ENCODE measurements at regions not wholly inside any gene's neighbourhood (a gene's known extent, or its start where the extent isn't known, plus 50 kb on each side); places are given as distances from the start of the nearest gene placed in this dataset.

DNA sequence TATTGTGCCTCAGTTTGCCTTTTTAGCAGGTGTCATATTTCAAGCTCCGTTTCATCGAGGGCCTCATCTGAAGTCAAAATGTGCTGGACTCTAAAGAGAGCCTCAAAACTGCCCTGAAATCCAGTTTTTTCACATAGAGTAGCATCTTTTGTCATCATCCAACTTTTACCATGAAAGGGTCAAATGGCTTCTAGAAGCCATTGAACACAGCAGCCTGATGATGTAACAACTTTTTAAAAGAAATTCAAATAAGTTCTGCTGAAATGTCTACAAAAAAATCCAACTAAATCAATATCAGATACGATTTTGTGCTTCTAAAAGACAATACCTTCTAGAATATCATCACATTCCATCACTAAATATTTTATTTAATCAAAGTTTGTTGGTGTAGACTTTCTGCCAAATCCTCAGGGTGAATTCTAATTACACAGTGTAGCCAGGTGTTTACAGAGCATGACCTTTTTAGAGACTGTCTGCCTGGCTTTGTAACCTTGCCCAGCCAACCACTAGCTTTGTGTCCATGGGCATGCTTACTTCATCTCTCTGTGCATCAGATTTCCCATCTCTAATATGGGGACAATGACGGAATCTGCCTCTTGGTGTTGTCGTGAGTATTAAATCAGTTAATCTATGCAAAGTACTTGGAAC, 505.0 kb downstream of the EBF1 start:
- H3K27ac ChIP-seq (ENCODE audit: low read length), result no peak overlapping the region
- Mint-ChIP-seq H3K27me3 (ENCODE audit: low read depth in 2 of 2) (no peaks in the 10 kb centered on the region), H3K36me3 (no peaks in the 10 kb centered on the region), H3K9me3 (no peaks in the 10 kb centered on the region), H3K4me3 (no peak overlapping the region), H3K27ac (no peak overlapping the region), H3K4me1 (no peaks in the 10 kb centered on the region)
- no peaks in the 10 kb centered on the region for H3K4me1 ChIP-seq (ENCODE audit: control insufficient read depth, insufficient read depth, low read length)
- H3K27me3 ChIP-seq (ENCODE audit: control insufficient read depth, insufficient read depth, low read length), result no peaks in the 10 kb centered on the region
- 93% methylated on average over 4 of the region's 5 CpGs for WGBS (ENCODE audit: insufficient coverage)
- ATAC-seq (no peak), DNase-seq (no peak)
- H3K9me3 ChIP-seq (ENCODE audit: control insufficient read depth, insufficient read depth, low read length), result no peaks in the 10 kb centered on the region
- TF ChIP-seq, protein P1, sequence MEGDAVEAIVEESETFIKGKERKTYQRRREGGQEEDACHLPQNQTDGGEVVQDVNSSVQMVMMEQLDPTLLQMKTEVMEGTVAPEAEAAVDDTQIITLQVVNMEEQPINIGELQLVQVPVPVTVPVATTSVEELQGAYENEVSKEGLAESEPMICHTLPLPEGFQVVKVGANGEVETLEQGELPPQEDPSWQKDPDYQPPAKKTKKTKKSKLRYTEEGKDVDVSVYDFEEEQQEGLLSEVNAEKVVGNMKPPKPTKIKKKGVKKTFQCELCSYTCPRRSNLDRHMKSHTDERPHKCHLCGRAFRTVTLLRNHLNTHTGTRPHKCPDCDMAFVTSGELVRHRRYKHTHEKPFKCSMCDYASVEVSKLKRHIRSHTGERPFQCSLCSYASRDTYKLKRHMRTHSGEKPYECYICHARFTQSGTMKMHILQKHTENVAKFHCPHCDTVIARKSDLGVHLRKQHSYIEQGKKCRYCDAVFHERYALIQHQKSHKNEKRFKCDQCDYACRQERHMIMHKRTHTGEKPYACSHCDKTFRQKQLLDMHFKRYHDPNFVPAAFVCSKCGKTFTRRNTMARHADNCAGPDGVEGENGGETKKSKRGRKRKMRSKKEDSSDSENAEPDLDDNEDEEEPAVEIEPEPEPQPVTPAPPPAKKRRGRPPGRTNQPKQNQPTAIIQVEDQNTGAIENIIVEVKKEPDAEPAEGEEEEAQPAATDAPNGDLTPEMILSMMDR (IDR thresholded peaks at IDR 0.05), result no peak
- H3K36me3 ChIP-seq (ENCODE audit: control insufficient read depth, insufficient read depth, low read length), result no peaks in the 10 kb centered on the region
- no peak overlapping the region for H3K4me3 ChIP-seq (ENCODE audit: low read length)
- intact Hi-C loops (cut with micrococcal nuclease), result no loop called here

DNA sequence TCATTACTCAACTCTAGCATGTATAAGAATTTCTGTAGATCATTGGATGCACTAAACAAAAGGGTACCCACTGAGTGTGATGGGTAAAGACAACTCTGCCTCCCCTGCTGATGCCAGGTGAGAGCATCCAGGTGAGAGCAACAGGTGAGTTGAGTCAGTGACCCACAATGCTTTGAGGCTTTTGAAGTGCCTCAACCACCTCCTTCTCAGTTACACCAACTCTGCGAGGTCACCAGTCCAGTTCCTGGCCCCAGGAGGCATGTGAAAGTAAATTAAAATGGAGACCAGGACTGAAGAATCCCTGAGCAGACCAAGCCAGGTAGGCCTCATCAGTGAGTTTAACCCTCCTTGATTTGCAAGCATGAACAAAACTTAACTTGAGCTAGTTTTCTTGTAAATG, 505.8 kb downstream of the EBF1 start:
- no peaks in the 10 kb centered on the region for H3K9me3 ChIP-seq (ENCODE audit: control insufficient read depth, insufficient read depth, low read length)
- Mint-ChIP-seq H3K27me3 (ENCODE audit: low read depth in 2 of 2) (no peaks in the 10 kb centered on the region), H3K27ac (no peak overlapping the region), H3K4me1 (no peaks in the 10 kb centered on the region), H3K9me3 (no peaks in the 10 kb centered on the region), H3K4me3 (no peak overlapping the region), H3K36me3 (no peaks in the 10 kb centered on the region)
- DNase-seq, result no peak
- WGBS (ENCODE audit: insufficient coverage), result 86% methylated on average over 1 of the region's 1 CpG
- H3K27me3 ChIP-seq (ENCODE audit: control insufficient read depth, insufficient read depth, low read length), result no peaks in the 10 kb centered on the region
- ATAC-seq, result no peak
- H3K27ac ChIP-seq (ENCODE audit: low read length), result no peak overlapping the region
- H3K4me1 ChIP-seq (ENCODE audit: control insufficient read depth, insufficient read depth, low read length), result no peaks in the 10 kb centered on the region
- no peak overlapping the region for H3K4me3 ChIP-seq (ENCODE audit: low read length)
- intact Hi-C loops (cut with micrococcal nuclease), result no loop called here
- TF ChIP-seq, protein P1 (IDR thresholded peaks at IDR 0.05), result no peak
- no peaks in the 10 kb centered on the region for H3K36me3 ChIP-seq (ENCODE audit: control insufficient read depth, insufficient read depth, low read length)

DNA sequence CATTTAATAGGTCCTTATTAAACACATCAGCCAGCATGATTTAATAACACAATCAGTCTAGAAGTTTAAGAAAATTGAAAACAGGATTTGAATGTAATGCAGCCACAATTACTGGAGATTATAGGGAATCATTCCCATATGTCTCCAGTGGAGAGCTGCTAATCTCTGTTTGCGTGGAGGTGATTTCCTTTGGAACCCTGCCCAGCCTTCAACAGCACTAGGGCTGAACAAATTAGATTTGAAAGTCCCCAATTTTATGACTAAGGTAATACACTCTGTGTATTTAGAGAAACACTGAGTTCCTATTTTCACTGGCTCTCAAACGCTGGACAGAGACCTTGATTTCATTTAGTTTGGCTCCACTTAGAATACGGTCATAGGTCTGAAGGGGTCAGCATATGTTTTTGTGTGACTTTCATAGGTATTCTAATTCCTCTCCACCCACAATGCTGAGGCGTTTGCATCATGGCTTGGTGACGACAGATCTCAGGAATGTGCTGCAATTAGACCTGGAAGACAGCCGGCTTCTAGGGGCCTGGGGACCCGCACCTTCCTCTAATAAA, 508.3 kb downstream of the EBF1 start:
- no peak overlapping the region for H3K27ac Mint-ChIP-seq
- WGBS (ENCODE audit: insufficient coverage), result 73% methylated on average over 5 of the region's 7 CpGs
- ATAC-seq (no peak), DNase-seq (no peak)
- no peak overlapping the region for H3K27ac ChIP-seq (ENCODE audit: low read length)
- H3K9me3 ChIP-seq (ENCODE audit: control insufficient read depth, insufficient read depth, low read length), result no peaks in the 10 kb centered on the region
- no peaks in the 10 kb centered on the region for H3K27me3 Mint-ChIP-seq (ENCODE audit: low read depth in 2 of 2)
- H3K36me3 Mint-ChIP-seq, result no peaks in the 10 kb centered on the region
- H3K4me1 Mint-ChIP-seq, result no peaks in the 10 kb centered on the region
- H3K9me3 Mint-ChIP-seq, result no peaks in the 10 kb centered on the region
- H3K27me3 ChIP-seq (ENCODE audit: control insufficient read depth, insufficient read depth, low read length), result no peaks in the 10 kb centered on the region
- no peaks in the 10 kb centered on the region for H3K36me3 ChIP-seq (ENCODE audit: control insufficient read depth, insufficient read depth, low read length)
- intact Hi-C loops (cut with micrococcal nuclease), result no loop called here
- H3K4me1 ChIP-seq (ENCODE audit: control insufficient read depth, insufficient read depth, low read length), result no peaks in the 10 kb centered on the region
- H3K4me3 ChIP-seq (ENCODE audit: low read length), result no peak overlapping the region
- TF ChIP-seq, protein P1 (IDR thresholded peaks at IDR 0.05), result no peak
- no peak overlapping the region for H3K4me3 Mint-ChIP-seq

All from natural killer cell (primary cell).